A549 (cell line): ENCODE measurements at regions not wholly inside any gene's neighbourhood (a gene's known extent, or its start where the extent isn't known, plus 50 kb on each side); places are given as distances from the start of the nearest gene placed in this dataset.

Source experiments
- ATAC-seq, 2 experiments: fragments of 200-7000 bp in 1 of 2; fragments of >200 bp in 1 of 2; cut with Nextera tagmentation in 1 of 2; cut with Tn5 transposase in 1 of 2; 3 replicates each; pipeline versions ENCODE4 v1.8.0 to v1.9.1; 2018 to 2020; ENCODE audit warnings: mild to moderate bottlenecking in 1 of 2, moderate library complexity in 1 of 2
- CTCF ChIA-PET: fragments of 300-600 bp; sonication (Branson Sonifier 250); formaldehyde crosslinking; extraction: SDS; loops from one replicate; lab custom pipeline; 2021; ENCODE audit warnings: antibody characterized with exemption, inconsistent platforms; lab: Yijun Ruan, JAX
- POLR2A ChIA-PET: fragments of 350-600 bp; formaldehyde crosslinking; extraction: SDS; loops from one replicate; lab custom pipeline; 2021; ENCODE audit warnings: antibody characterized with exemption, inconsistent platforms; lab: Yijun Ruan, JAX
- DNase-seq, 2 experiments: peaks; one replicate each; pipeline versions ENCODE4 v3.0.0 to v3.0.0-alpha.2; 2011 to 2016; ENCODE audit warnings: low read depth in 1 of 2, low spot score in 1 of 2
- FAIRE-seq: peaks from 2 replicates; lab custom pipeline; 2011; peaks lifted over from hg19 to GRCh38; lab: Jason Lieb, UNC
- H3K27ac ChIP-seq, 2 experiments: fragments of >200 bp; sonication (Bioruptor Twin); formaldehyde crosslinking; 3 replicates each; pipeline ENCODE4 v1.5.1; 2016 to 2017
- H3K4me1 ChIP-seq: fragments of >200 bp; sonication (Bioruptor Twin); formaldehyde crosslinking; 3 replicates; pipeline ENCODE4 v1.6.1; 2016
- H3K4me2 ChIP-seq: fragments of >200 bp; sonication (Bioruptor Twin); formaldehyde crosslinking; 3 replicates; pipeline ENCODE4 v1.6.1; 2016
- H3K4me3 ChIP-seq: fragments of >200 bp; sonication (Bioruptor Twin); formaldehyde crosslinking; 3 replicates; pipeline ENCODE4 v1.5.1; 2016
- H3K9me3 ChIP-seq: fragments of >200 bp; sonication (Bioruptor Twin); formaldehyde crosslinking; 3 replicates; pipeline ENCODE4 v1.6.1; 2016
- CEBPB ChIP-seq, 2 experiments: fragments of >200 bp in 1 of 2; sonication (Bioruptor Twin) in 1 of 2; formaldehyde crosslinking in 1 of 2; IDR thresholded peaks; 2 replicates each; pipeline ENCODE4 v1.6.1; 2012 to 2016
- CHD4 ChIP-seq: fragments of 200-600 bp; sonication (generic); IDR thresholded peaks from 2 replicates; pipeline ENCODE4 v1.6.1; 2016; ENCODE audit warnings: antibody characterized with exemption, mild to moderate bottlenecking, borderline replicate concordance
- E2F6 ChIP-seq: IDR thresholded peaks from 2 replicates; pipeline ENCODE4 v1.6.1; 2012; ENCODE audit warnings: low read depth, borderline replicate concordance
- EHF ChIP-seq: fragments of 250-450 bp; sonication (Bioruptor Pico); IDR thresholded peaks from 2 replicates; pipeline ENCODE4 v1.5.0; 2020; ENCODE audit warnings: mild to moderate bottlenecking
- EHMT2 ChIP-seq: fragments of 200-600 bp; sonication (generic); IDR thresholded peaks from 2 replicates; pipeline ENCODE4 v1.6.1; 2016; ENCODE audit warnings: antibody characterized with exemption, low read depth, mild to moderate bottlenecking, moderate library complexity
- ESRRA ChIP-seq: fragments of 150-350 bp; IDR thresholded peaks from 2 replicates; pipeline ENCODE4 v1.6.1; 2014; ENCODE audit warnings: mild to moderate bottlenecking, low read length, borderline replicate concordance
- FOSL2 ChIP-seq, 2 experiments: fragments of 450-650 bp in 1 of 2; fragments of >200 bp in 1 of 2; sonication (Bioruptor Twin) in 1 of 2; formaldehyde crosslinking; IDR thresholded peaks; 2 replicates each; pipeline versions ENCODE4 v1.5.0 to v1.6.1; 2016 to 2020; ENCODE audit warnings: mild to moderate bottlenecking in 1 of 2, moderate library complexity in 1 of 2
- FOXS1 ChIP-seq: fragments of 250-450 bp; sonication (Bioruptor Pico); IDR thresholded peaks from 2 replicates; pipeline ENCODE4 v1.5.0; 2020; ENCODE audit warnings: mild to moderate bottlenecking, moderate library complexity
- HDAC2 ChIP-seq: fragments of 200-600 bp; sonication (generic); IDR thresholded peaks from 2 replicates; pipeline ENCODE4 v1.6.1; 2016
- HOXB5 ChIP-seq: fragments of 250-450 bp; sonication (Bioruptor Pico); IDR thresholded peaks from 2 replicates; pipeline ENCODE4 v1.5.0; 2020; ENCODE audit warnings: mild to moderate bottlenecking, moderate library complexity
- JUNB ChIP-seq: fragments of >200 bp; sonication (Bioruptor Twin); formaldehyde crosslinking; IDR thresholded peaks from 2 replicates; pipeline ENCODE4 v1.6.1; 2016
- MAFK ChIP-seq: fragments of 450-650 bp; IDR thresholded peaks from 2 replicates; pipeline ENCODE4 v1.6.1; 2014; ENCODE audit not compliant: partially characterized antibody
- MYC ChIP-seq: IDR thresholded peaks from 2 replicates; pipeline ENCODE4 v1.6.1; 2012; ENCODE audit warnings: mild to moderate bottlenecking, inconsistent platforms, low read length, improper control_type of control experiment, borderline replicate concordance
- NFE2L2 ChIP-seq: fragments of 150-350 bp; conservative IDR thresholded peaks from 2 replicates; pipeline ENCODE4 v1.6.1; 2014; ENCODE audit warnings: low read length
- RAD21 ChIP-seq, 2 experiments: fragments of >200 bp in 1 of 2; sonication (Bioruptor Twin) in 1 of 2; formaldehyde crosslinking in 1 of 2; IDR thresholded peaks in 1 of 2; conservative IDR thresholded peaks in 1 of 2; 2 replicates in 1 of 2; 3 replicates in 1 of 2; pipeline ENCODE4 v1.6.1; 2012 to 2018; ENCODE audit warnings: inconsistent platforms in 1 of 2
- REST ChIP-seq: fragments of 200-600 bp; sonication (generic); IDR thresholded peaks from 2 replicates; pipeline ENCODE4 v1.6.1; 2016; ENCODE audit warnings: antibody characterized with exemption, mild to moderate bottlenecking, moderate library complexity
- SREBF2 ChIP-seq: fragments of 450-650 bp; IDR thresholded peaks from 2 replicates; pipeline ENCODE4 v1.6.1; 2014; ENCODE audit warnings: mild to moderate bottlenecking, moderate library complexity
- TP53 ChIP-seq: fragments of 250-450 bp; sonication (Bioruptor Pico); IDR thresholded peaks from 2 replicates; pipeline ENCODE4 v1.5.0; 2021; ENCODE audit warnings: mild to moderate bottlenecking, moderate library complexity
- WGBS: methylation state at CpG from one replicate; pipeline ENCODE4 v1.1.6; 2017; ENCODE audit errors: missing lambda C conversion rate; 5-methylcytosine and 5-hydroxymethylcytosine counted together
- TF ChIP-seq, protein P1 (sequence below): fragments of >200 bp; sonication (Bioruptor Twin); formaldehyde crosslinking; IDR thresholded peaks from 3 replicates; pipeline ENCODE4 v1.5.1; 2016

DNA sequence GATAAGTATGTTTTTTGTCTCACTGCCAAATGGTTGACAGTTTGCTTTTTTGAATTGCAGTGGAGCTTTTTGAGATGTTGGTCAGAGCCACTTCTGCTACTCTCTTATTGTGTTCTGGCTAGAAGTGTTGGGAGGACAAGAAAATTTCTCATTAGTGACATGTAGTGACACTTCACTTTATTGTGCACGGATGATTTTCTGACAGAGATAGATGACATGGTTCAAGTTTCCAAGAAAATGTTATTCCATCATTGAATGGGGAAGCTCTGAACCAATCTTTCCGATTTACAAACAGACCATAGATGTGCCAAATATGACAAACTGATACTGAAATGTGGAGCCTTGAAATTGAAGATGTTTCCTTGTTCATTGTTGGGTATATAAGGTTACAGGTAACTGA, 558.9 kb upstream of the WWC1 start:
- H3K4me2 ChIP-seq, result no peak overlapping the region
- POLR2A ChIA-PET, result no interaction called here
- H3K4me1 ChIP-seq, result peaks cover 17% of the 10 kb centered on the region
- H3K9me3 ChIP-seq, result no peaks in the 10 kb centered on the region
- CTCF ChIA-PET, result interaction anchor here (1.1 kb wide), 1 partner anchor 10 kb away, joined by 3 read pairs; no protein-coding TSS in a partner anchor
- WGBS, result 54% methylated on average over 2 of the region's 2 CpGs
- H3K4me3 ChIP-seq, result no peak overlapping the region
- TF ChIP-seq RAD21 (conservative IDR thresholded peaks at IDR 0.05 in 1 of 2, IDR thresholded peaks at IDR 0.05 in 1 of 2) (no peak), SREBF2 (no peak), MAFK (no peak), EHF (CRISPR knock-in tag) (no peak)
- TF ChIP-seq, protein P1, sequence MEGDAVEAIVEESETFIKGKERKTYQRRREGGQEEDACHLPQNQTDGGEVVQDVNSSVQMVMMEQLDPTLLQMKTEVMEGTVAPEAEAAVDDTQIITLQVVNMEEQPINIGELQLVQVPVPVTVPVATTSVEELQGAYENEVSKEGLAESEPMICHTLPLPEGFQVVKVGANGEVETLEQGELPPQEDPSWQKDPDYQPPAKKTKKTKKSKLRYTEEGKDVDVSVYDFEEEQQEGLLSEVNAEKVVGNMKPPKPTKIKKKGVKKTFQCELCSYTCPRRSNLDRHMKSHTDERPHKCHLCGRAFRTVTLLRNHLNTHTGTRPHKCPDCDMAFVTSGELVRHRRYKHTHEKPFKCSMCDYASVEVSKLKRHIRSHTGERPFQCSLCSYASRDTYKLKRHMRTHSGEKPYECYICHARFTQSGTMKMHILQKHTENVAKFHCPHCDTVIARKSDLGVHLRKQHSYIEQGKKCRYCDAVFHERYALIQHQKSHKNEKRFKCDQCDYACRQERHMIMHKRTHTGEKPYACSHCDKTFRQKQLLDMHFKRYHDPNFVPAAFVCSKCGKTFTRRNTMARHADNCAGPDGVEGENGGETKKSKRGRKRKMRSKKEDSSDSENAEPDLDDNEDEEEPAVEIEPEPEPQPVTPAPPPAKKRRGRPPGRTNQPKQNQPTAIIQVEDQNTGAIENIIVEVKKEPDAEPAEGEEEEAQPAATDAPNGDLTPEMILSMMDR, result no peak
- no peak overlapping the region for H3K27ac ChIP-seq
- FAIRE-seq (no peak), DNase-seq (no peak), ATAC-seq (no peak)

DNA sequence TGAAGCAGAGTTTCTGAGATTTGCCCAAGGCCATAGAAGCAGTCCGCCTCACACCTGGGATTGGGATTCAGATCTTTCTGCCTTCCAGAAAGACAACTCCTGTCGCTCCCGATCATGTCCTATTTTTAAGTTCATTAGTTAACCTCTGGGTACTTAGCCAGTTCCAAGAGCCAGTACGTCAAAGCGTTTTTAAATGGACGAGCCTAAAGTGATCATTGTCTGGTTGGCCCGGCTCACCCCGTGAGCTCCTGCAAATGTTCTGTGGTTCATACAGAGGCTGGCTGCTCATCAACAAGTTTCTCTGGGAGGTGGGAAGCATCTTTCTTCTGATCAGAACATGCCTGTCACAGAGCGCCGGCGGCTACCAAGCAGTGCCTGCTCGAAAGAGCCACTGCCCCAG, 554.5 kb upstream of the WWC1 start:
- no peak for FAIRE-seq
- TF ChIP-seq TP53 (CRISPR knock-in tag) (no peak), ESRRA (no peak), CHD4 (no peak), REST (no peak), MAFK (no peak), MYC (no peak), EHMT2 (no peak), FOSL2 (IDR thresholded peaks at IDR 0.05) (no peak), FOSL2 (CRISPR knock-in tag; IDR thresholded peaks at IDR 0.05) (no peak)
- CTCF ChIA-PET, result interaction anchor here (0.8 to 1.3 kb wide), 3 partner anchors 9 to 23 kb away, joined by 4 read pairs; no protein-coding TSS in a partner anchor

DNA sequence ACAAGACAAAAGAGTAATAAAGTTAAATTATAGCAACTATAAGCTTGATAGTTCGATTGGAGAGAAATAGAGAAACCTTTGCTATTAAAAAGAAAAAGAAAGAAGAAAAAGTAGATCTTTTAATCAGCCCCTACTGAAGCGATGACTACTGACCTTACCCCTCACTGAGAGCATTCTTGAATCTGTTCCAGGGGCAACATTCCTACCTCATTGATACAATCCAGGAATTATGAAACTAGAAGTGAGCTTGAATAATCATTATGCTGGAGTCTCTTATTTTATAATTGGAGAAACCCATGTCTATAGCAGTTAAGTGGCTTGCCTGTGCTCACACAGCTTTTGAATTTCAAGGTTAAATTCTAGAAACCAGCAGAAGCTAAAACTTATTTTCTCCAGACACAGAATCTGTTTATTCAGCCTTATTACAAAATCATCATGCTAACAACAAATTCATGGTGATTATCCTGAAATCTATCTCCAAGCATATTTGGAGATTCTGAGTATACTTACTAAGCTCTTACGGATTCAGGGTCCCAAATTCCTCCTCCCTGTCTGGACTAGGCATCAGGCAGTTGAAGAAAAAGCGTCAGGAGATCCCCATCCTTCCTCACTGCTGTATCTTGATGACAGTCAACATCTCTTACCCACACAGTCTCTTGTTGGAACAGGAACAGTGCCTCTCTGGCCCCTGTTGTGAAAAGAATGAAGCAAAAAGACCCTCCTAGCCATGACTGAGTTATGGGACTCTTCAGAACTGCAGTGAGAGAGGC, 547.6 kb upstream of the WWC1 start:
- no peaks in the 10 kb centered on the region for H3K9me3 ChIP-seq
- ATAC-seq, result peak; percentile 43 to 78; a peak in 3 of 6 replicates

More for the DNA sequence above, 554.5 kb upstream of the WWC1 start:
- POLR2A ChIA-PET, result no interaction called here
- Histone ChIP-seq H3K4me2 (no peak overlapping the region), H3K27ac (no peak overlapping the region), H3K4me1 (no peaks in the 10 kb centered on the region), H3K9me3 (no peaks in the 10 kb centered on the region), H3K4me3 (no peak overlapping the region)
- 70% methylated on average over 12 of the region's 12 CpGs for WGBS
- ATAC-seq (no peak), DNase-seq (no peak)

More for the DNA sequence above, 547.6 kb upstream of the WWC1 start:
- WGBS, result 23% methylated on average over 4 of the region's 4 CpGs
- peak overlapping the region; percentile 38 to 75; a peak in 5 of 6 replicates for H3K27ac ChIP-seq
- DNase-seq (no peak), FAIRE-seq (no peak)
- H3K4me1 ChIP-seq, result peaks cover 18% of the 10 kb centered on the region
- no peak overlapping the region for H3K4me3 ChIP-seq
- TF ChIP-seq HOXB5 (CRISPR knock-in tag), result no peak
- no peak for TF ChIP-seq FOXS1 (CRISPR knock-in tag)
- TF ChIP-seq CEBPB (IDR thresholded peaks at IDR 0.05), result peak; percentile 12 to 46; a peak in 2 of 4 replicates
- TF ChIP-seq E2F6, result no peak
- no peak for TF ChIP-seq NFE2L2
- TF ChIP-seq TP53 (CRISPR knock-in tag), result no peak
- peak; percentile 41; the same call in 1 of the 2 replicates for TF ChIP-seq JUNB
- no peak for TF ChIP-seq MAFK
- no peak for TF ChIP-seq HDAC2
- POLR2A ChIA-PET, result interaction anchor here (1.0 kb wide), 1 partner anchor 15 kb away, joined by 3 read pairs; no protein-coding TSS in a partner anchor
- CTCF ChIA-PET, result interaction anchor here (0.7 to 1.6 kb wide), 3 partner anchors 15 to 22 kb away, joined by 3 to 5 read pairs (median 4); no protein-coding TSS in a partner anchor
- peak overlapping the region; percentile 66 for H3K4me2 ChIP-seq
